ENCODE measurements at regions not wholly inside any gene's neighbourhood (a gene's known extent, or its start where the extent isn't known, plus 50 kb on each side); places are given as distances from the start of the nearest gene placed in this dataset.

- 20 to 50% (median 35%) methylated on average over 1 of the region's 1 CpG for WGBS, 5 donors
- TF ChIP-seq POLR2AphosphoS5 (IDR thresholded peaks at IDR 0.05), result no peak
- no peak for TF ChIP-seq EP300 (IDR thresholded peaks at IDR 0.05)
- no peak for TF ChIP-seq POLR2A (IDR thresholded peaks at IDR 0.05)
- no peak for TF ChIP-seq CTCF (IDR thresholded peaks at IDR 0.05)
- Histone ChIP-seq H3K9me3 (peaks cover 0 to 5% (median 0%) of the 10 kb centered on the region in 4 donors), H3K36me3 (no peaks in the 10 kb centered on the region), H3K4me3 (no peak overlapping the region), H3K27me3 (peaks cover 0 to 6% (median 0%) of the 10 kb centered on the region in 3 donors), H3K4me1 (no peaks in the 10 kb centered on the region), H3K27ac (no peak overlapping the region)
- no peak for DNase-seq
- intact Hi-C loops (cut with DNase I; ENCODE audit: low total_unique reads), result no loop called here
These were observed 188.5 kb upstream of the ISX start for GRCh38 chr22:34877506-34877905.

- no peaks in the 10 kb centered on the region for H3K4me1 ChIP-seq
- H3K4me3 ChIP-seq, result no peak overlapping the region
- H3K36me3 ChIP-seq, result no peaks in the 10 kb centered on the region
- DNase-seq, result no peak
- no peak for TF ChIP-seq POLR2A (IDR thresholded peaks at IDR 0.05)
- no peak for TF ChIP-seq EP300 (IDR thresholded peaks at IDR 0.05)
- TF ChIP-seq POLR2AphosphoS5 (IDR thresholded peaks at IDR 0.05), result no peak
- no peak for TF ChIP-seq CTCF (IDR thresholded peaks at IDR 0.05)
- peaks cover 0 to 6% (median 0%) of the 10 kb centered on the region in 3 donors for H3K27me3 ChIP-seq
- H3K9me3 ChIP-seq, result peaks cover 0 to 5% (median 0%) of the 10 kb centered on the region in 4 donors
- intact Hi-C loops (cut with DNase I; ENCODE audit: low total_unique reads), result no loop called here
- no peak overlapping the region for H3K27ac ChIP-seq
These were observed 187.8 kb upstream of the ISX start for GRCh38 chr22:34878171-34878570.

- WGBS, 5 donors, result 67 to 97% (median 88%) methylated on average over 2 to 3 of the region's 3 CpGs
- no peaks in the 10 kb centered on the region for H3K36me3 ChIP-seq
- TF ChIP-seq CTCF (IDR thresholded peaks at IDR 0.05) (no peak), POLR2AphosphoS5 (IDR thresholded peaks at IDR 0.05) (no peak), POLR2A (IDR thresholded peaks at IDR 0.05) (no peak), EP300 (IDR thresholded peaks at IDR 0.05) (no peak)
- H3K4me1 ChIP-seq, result no peaks in the 10 kb centered on the region
- no peak overlapping the region for H3K4me3 ChIP-seq
- no peak for DNase-seq
- peaks cover 0 to 6% (median 0%) of the 10 kb centered on the region in 3 donors for H3K27me3 ChIP-seq
- intact Hi-C loops (cut with DNase I; ENCODE audit: low total_unique reads), result no loop called here
- peaks cover 0 to 5% (median 0%) of the 10 kb centered on the region in 4 donors for H3K9me3 ChIP-seq
- H3K27ac ChIP-seq, result no peak overlapping the region
These were observed 187.0 kb upstream of the ISX start for GRCh38 chr22:34879001-34879400.

- TF ChIP-seq CTCF (IDR thresholded peaks at IDR 0.05), result no peak
- TF ChIP-seq POLR2AphosphoS5 (IDR thresholded peaks at IDR 0.05), result no peak
- no peak for TF ChIP-seq EP300 (IDR thresholded peaks at IDR 0.05)
- no peak for TF ChIP-seq POLR2A (IDR thresholded peaks at IDR 0.05)
- intact Hi-C loops (cut with DNase I; ENCODE audit: low total_unique reads), result no loop called here
- no peaks in the 10 kb centered on the region for H3K36me3 ChIP-seq
- peaks cover 0 to 6% (median 0%) of the 10 kb centered on the region in 3 donors for H3K27me3 ChIP-seq
- H3K4me1 ChIP-seq, result no peaks in the 10 kb centered on the region
- no peak for DNase-seq
- H3K9me3 ChIP-seq, result peaks cover 0 to 5% (median 0%) of the 10 kb centered on the region in 4 donors
- 66 to 89% (median 77%) methylated on average over 1 of the region's 1 CpG for WGBS, 5 donors
- H3K4me3 ChIP-seq, result no peak overlapping the region
- H3K27ac ChIP-seq, result no peak overlapping the region
These were observed 185.3 kb upstream of the ISX start for GRCh38 chr22:34880662-34881061.

Measured in stomach (tissue), 8 donors.